RWPE2 (cell line): ENCODE measurements at regions not wholly inside any gene's neighbourhood (a gene's known extent, or its start where the extent isn't known, plus 50 kb on each side); places are given as distances from the start of the nearest gene placed in this dataset.

Experiments
- ATAC-seq: fragments of 200-7000 bp; cut with Tn5 transposase; 3 replicates; pipeline ENCODE4 v1.9.1; 2021; ENCODE audit warnings: low read depth
- DNase-seq: peaks from one replicate; pipeline ENCODE4 v3.0.0-alpha.2; 2020; ENCODE audit warnings: low spot score
- H3K27ac ChIP-seq: fragments of 450-650 bp; 2 replicates; pipeline ENCODE4 v1.5.1; 2017; ENCODE audit warnings: mild to moderate bottlenecking; ENCODE audit not compliant: poor library complexity, severe bottlenecking
- H3K27me3 ChIP-seq: fragments of 250-450 bp; sonication (Bioruptor Pico); 2 replicates; pipeline ENCODE4 v1.5.1; 2021; ENCODE audit warnings: mild to moderate bottlenecking, moderate library complexity; ENCODE audit not compliant: insufficient read depth, poor library complexity, severe bottlenecking
- H3K36me3 ChIP-seq: fragments of 250-450 bp; sonication (Bioruptor Pico); 2 replicates; pipeline ENCODE4 v1.5.1; 2020; ENCODE audit warnings: low read depth, mild to moderate bottlenecking, moderate library complexity
- H3K4me1 ChIP-seq: fragments of 250-450 bp; sonication (Bioruptor Pico); 2 replicates; pipeline ENCODE4 v1.5.1; 2021; ENCODE audit warnings: mild to moderate bottlenecking, moderate library complexity; ENCODE audit not compliant: insufficient read depth, poor library complexity, severe bottlenecking
- H3K4me3 ChIP-seq: fragments of 250-450 bp; sonication (Bioruptor Pico); 2 replicates; pipeline ENCODE4 v1.5.1; 2021; ENCODE audit warnings: mild to moderate bottlenecking, moderate library complexity; ENCODE audit not compliant: severe bottlenecking
- H3K9me3 ChIP-seq: fragments of 250-450 bp; sonication (Bioruptor Pico); 2 replicates; pipeline ENCODE4 v1.5.1; 2021; ENCODE audit warnings: mild to moderate bottlenecking, moderate library complexity; ENCODE audit not compliant: severe bottlenecking
- CTCF ChIP-seq: fragments of 450-650 bp; IDR thresholded peaks from one replicate; pipeline ENCODE4 v1.5.1; 2017; ENCODE audit warnings: mild to moderate bottlenecking, moderate library complexity; ENCODE audit not compliant: poor library complexity, severe bottlenecking

DNA sequence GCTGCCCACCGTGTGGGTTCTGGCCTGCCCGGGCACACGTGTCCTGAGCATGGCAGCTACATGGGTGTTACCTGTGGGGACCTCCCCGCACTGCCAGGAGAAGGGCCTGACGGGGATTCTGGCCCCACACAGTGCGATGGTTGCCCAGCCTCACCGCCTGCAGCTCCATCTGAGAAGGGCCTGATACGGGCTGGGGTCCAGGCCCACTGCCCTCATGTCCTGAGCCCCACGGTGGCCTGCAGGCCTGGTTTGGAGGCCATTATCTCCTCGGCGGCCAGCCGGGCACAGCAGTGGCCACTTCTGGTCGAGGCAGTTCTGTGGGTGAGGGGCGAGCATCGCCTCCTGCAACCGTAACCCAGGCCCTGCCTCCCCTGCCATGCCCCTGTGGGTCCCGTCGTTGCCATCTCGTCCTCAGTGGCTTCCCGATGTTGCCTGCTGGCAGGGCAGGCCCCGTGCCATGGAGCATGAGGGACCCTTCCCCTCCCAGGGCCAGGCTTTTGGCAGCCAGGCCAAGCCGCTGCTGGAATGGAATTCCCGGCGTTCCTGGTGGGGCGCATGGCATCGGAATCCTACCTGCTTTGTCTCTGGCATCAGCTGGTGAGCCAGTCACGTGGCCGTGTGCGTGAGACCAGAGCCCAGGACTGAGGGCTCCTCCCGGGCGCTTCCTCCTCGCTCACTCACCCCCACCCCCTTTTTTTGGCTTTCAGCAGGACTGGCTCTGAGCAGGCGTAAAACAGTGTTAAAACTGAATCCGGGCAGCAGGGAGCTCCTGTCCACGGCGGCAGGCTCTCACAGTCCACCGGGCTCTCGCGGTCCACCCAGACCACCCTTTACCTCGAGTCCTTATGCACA lies 71.9 kb upstream of the PPARA start:
- no peaks in the 10 kb centered on the region for H3K9me3 ChIP-seq
- peaks cover 91% of the 10 kb centered on the region for H3K36me3 ChIP-seq
- peaks cover 5% of the 10 kb centered on the region for H3K4me1 ChIP-seq
- H3K27ac ChIP-seq, result peak overlapping the region; percentile 99
- no peaks in the 10 kb centered on the region for H3K27me3 ChIP-seq
- ATAC-seq (peak; percentile 37), DNase-seq (peak; percentile 93)
- no peak for TF ChIP-seq CTCF
- peak overlapping the region; percentile 64 for H3K4me3 ChIP-seq

DNA sequence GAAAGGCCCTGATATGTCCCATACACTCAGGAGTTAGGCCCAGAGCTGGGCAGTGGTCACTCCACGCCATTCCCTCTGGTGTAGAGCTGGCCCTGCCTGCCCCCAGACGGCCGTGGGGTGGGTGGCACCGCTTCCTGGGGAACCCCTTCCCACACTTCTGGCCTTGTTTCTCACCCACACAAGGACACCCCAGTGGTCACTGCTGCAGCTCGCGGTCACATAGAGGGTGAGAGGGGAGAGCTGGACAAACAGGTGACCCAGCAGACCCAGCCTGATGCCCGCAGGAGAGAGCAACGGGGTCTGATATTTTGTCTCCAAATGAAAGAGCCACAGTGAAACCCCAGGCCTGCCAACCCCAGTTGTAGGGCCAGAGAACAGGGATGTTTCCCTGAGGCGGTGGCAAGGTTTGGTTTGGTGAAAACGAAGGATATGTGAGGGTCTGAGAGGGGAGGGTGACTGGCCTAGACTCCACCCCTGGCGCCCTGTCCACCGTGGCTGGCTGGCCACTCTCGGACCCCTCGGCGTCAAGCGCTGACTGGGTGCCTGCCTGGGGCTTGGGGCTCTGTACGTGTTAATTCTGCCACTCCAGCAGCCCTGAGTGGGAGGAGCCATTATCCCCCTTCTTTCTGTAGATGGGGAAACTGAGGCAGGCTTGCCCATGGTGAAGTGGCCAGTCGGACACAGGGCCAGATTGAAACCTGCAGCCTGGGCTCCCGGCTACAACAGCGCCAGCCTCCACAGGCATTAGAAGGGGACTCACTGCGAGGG lies 71.0 kb upstream of the PPARA start:
- Histone ChIP-seq H3K9me3 (no peaks in the 10 kb centered on the region), H3K36me3 (peaks cover 91% of the 10 kb centered on the region), H3K27ac (peak overlapping the region; percentile 99), H3K27me3 (no peaks in the 10 kb centered on the region), H3K4me1 (peaks cover 11% of the 10 kb centered on the region), H3K4me3 (peak overlapping the region; percentile 64)
- no peak for TF ChIP-seq CTCF
- ATAC-seq, result no peak; the same call in 2 of the 3 replicates
- peak; percentile 51 for DNase-seq

DNA sequence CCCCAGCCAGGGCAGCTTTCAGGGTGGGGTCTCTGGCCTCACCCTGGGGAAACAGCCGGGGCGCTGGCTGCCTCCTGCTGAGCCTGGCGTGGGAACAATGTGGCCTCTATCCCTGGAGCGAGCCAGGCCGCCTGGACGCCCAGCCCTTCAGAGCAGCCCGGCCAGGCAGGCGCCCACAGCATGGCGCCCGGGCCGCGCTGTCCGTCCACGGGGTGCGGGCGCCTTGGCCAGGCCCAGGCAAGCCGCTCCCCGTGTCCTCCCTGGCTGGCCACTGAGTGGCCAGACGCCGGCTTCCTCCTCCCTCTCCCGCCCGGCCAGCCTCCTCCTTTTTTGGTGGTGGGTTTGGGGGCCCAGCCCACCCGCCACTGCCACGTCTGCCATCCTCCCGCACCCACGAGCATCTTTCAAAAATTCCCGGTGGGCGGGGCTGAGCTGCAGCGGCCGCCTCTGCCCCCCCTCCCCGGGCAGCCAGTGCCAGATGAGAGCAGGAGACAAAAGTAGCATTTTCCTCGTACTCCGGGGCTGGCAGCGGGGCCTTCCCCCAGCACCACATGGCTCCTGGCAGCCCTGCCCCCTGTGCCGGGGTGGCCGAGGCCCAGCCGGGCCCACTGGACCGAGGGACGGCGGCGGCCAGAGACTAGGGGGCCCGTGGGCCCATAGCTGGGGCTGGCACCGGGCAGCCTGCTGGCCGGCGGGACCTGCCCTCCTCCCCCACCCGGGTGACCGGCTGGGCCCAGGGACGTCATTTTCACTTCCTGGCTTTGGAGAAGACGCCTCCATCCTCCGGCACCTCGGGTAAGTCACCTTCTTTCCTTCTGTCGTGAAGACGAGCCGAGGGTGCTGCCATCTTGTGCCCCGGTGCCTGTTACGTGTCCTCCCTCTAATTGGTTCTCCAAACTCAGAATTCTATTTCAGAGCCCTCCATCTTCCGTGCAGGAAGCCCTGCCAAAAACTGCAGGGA lies 70.2 kb upstream of the PPARA start:
- Histone ChIP-seq H3K36me3 (peaks cover 88% of the 10 kb centered on the region), H3K9me3 (no peaks in the 10 kb centered on the region), H3K27me3 (no peaks in the 10 kb centered on the region), H3K4me1 (peaks cover 16% of the 10 kb centered on the region), H3K4me3 (peak overlapping the region; percentile 64), H3K27ac (peak overlapping the region; percentile 99)
- no peak for TF ChIP-seq CTCF
- peak; percentile 47 for ATAC-seq
- DNase-seq, result peak; percentile 92

GRCh38 chr22:46081036-46081830 lies 69.1 kb upstream of the PPARA start:
- DNase-seq (peak; percentile 70), ATAC-seq (no peak)
- Histone ChIP-seq H3K27me3 (no peaks in the 10 kb centered on the region), H3K27ac (peak overlapping the region; percentile 99), H3K9me3 (no peaks in the 10 kb centered on the region), H3K36me3 (peaks cover 82% of the 10 kb centered on the region), H3K4me1 (peaks cover 16% of the 10 kb centered on the region), H3K4me3 (peak overlapping the region; percentile 64)
- TF ChIP-seq CTCF, result no peak
